ENCODE measurements at regions not wholly inside any gene's neighbourhood (a gene's known extent, or its start where the extent isn't known, plus 50 kb on each side); places are given as distances from the start of the nearest gene placed in this dataset.

DNA sequence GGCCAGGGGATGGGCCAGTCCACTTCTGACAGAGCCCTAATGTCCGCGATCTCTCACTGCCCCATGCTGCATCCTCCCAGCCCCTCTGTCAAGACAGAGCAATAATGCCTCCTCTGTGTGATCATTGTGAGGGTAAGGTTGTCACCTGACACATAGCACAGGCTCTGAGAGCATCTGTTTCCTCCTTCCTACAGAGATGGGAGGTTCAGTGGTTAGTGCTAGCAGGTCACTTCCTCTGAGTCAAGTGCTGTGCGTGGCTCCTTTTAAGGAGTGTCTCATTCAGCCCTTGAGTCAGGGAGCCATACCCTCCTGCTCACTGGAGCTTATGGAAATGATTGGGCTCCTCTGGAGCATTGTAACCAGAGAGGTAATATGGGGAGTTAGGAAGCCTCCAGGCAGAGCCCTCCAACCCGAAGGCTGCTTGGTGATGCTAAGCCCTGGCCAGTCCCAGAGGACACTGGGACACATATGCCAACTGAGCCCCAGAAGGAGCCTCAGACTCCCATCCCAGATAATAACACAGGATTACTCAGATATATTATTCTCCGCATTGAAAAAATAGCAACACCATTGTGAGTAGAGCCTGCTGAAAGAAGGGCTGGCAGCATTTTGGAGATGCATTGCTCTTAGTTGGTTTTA is 189.0 kb downstream of the GALNT1 start:
- Mint-ChIP-seq H3K4me3 (no peak overlapping the region), H3K4me1 (no peaks in the 10 kb centered on the region), H3K36me3 (ENCODE audit: low read depth) (no peaks in the 10 kb centered on the region), H3K27ac (no peak overlapping the region), H3K9me3 (no peaks in the 10 kb centered on the region), H3K27me3 (peaks cover 10% of the 10 kb centered on the region)
- ATAC-seq (replicated peaks): peak; percentile 95

DNA sequence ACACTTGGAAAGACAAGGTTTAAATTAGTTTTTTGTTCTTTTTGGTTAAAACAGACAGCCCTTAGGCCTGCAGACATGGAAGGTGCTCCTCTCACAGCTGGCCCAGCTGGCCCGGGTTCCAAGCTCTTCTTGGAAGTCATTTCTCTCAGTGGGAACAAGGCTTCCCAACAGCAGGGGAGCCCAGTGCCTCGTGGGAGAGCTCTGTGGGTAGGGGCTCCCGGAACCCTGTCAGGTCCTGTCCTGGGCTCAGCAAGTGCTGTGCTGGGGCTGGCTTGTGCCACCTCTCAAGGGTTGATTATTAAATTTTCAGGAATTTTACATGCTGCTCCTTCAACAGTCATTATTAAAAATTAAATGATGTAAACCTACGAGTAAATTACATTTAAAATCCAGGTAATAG is 189.6 kb downstream of the GALNT1 start:
- peaks cover 10% of the 10 kb centered on the region for H3K27me3 Mint-ChIP-seq
- no peak overlapping the region for H3K4me3 Mint-ChIP-seq
- H3K9me3 Mint-ChIP-seq: no peaks in the 10 kb centered on the region
- H3K36me3 Mint-ChIP-seq (ENCODE audit: low read depth): no peaks in the 10 kb centered on the region
- H3K4me1 Mint-ChIP-seq: no peaks in the 10 kb centered on the region
- no peak for ATAC-seq (replicated peaks)
- no peak overlapping the region for H3K27ac Mint-ChIP-seq

DNA sequence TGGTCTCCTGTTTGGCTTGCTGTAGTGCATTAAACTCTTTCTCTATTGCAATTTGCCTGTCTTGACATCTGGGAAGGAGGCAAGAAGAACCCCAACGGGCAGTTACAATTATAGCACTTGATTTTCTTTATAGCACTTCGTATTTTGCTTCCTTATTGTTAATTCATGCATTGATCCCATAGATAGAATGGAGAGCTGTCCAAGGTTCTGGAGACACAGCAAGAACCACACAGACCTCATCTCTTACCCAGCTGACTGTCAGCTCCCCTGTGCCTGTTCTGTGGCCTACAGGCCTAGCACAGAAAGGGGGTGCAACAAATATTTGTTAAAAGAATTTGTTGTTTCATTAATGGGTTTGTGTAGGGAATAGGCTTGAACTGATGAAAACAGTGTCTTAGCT is 194.3 kb downstream of the GALNT1 start:
- ATAC-seq (replicated peaks): no peak
- Mint-ChIP-seq H3K27me3 (peaks cover 22% of the 10 kb centered on the region), H3K9me3 (no peaks in the 10 kb centered on the region), H3K4me3 (no peak overlapping the region), H3K36me3 (ENCODE audit: low read depth) (no peaks in the 10 kb centered on the region), H3K4me1 (no peaks in the 10 kb centered on the region), H3K27ac (no peak overlapping the region)

DNA sequence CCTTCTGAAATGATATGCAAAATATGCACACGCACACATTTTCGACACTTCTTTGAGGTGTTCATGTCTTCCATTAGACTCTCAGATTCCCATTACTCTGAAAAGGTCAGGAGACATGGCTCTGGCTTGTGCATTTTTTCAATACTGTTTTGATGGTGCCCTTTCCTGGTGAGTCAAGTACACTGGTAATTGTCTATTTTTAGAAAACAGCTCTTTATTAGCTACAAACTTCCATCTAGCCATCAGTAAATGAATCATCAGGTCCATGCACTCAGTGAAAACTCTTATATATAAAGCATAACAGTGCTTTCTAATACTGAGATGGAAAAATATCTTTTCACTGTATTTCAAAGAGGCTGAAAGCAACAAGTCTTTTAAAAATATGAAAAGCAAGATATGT is 194.9 kb downstream of the GALNT1 start:
- Mint-ChIP-seq H3K4me3 (no peak overlapping the region), H3K9me3 (no peaks in the 10 kb centered on the region), H3K27me3 (peaks cover 26% of the 10 kb centered on the region), H3K4me1 (no peaks in the 10 kb centered on the region), H3K27ac (no peak overlapping the region), H3K36me3 (ENCODE audit: low read depth) (no peaks in the 10 kb centered on the region)
- ATAC-seq (replicated peaks): no peak

DNA sequence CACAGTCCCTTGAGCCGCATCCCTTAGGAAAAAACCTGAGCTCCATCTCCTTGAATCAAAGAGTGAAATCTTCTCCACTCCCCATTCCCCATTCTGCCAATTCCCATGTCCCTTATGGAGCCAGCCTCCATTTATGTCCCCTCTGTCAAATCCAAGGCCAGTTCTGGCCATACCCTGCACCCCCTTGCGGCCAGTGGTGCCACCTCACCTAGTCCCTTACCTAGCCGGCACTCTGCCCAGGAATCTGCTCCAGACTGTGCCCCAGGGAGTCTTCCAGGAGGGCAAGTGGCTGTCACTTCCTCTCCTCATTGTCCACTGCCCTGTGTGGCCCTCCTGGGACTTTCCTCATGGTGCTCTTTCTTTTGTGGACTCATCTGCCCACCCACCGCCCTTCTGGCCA is 195.4 kb upstream of the RMP24 start:
- Mint-ChIP-seq H3K4me1 (no peaks in the 10 kb centered on the region), H3K27ac (no peak overlapping the region), H3K27me3 (peaks cover 26% of the 10 kb centered on the region), H3K9me3 (no peaks in the 10 kb centered on the region), H3K36me3 (ENCODE audit: low read depth) (no peaks in the 10 kb centered on the region), H3K4me3 (no peak overlapping the region)
- ATAC-seq (replicated peaks): no peak

DNA sequence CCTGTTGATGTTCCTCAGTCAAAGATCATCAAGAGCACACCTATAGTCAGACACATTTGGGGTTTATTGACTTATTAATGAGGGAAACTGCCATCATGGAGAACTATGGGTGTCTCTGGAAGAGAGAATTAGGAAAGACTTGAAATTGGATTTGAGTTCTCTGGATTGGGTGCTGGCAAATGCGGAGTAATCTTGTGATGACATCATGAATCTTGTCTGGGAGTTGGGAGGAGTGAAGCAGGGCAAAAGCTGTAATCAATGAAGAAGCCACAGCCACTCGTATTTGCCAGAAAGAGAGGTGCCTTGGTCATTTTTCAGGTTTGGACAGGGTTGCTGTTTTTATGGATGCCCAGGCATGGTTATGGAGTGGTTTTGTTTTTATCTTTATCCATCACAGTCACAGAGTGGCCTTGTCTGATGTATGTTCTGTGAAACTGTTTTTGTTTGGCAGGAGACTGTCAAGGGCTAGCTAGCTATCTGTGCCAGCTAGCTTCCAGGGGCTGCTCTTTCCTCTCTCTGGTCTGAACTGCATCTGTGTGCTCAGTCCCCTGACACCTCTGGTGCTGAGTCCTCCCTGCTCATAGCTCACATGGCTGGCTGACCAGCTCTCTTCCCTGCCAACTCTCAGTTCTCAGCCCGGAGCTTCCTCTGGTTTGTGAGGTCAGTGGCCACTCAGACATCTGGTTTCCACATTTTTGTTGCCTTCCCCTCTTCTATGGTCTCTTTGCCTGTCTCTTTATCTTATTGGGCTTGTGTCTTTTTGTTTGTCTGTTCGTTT is 193.4 kb upstream of the RMP24 start:
- Mint-ChIP-seq H3K27ac (no peak overlapping the region), H3K4me1 (no peaks in the 10 kb centered on the region), H3K36me3 (ENCODE audit: low read depth) (no peaks in the 10 kb centered on the region), H3K9me3 (no peaks in the 10 kb centered on the region), H3K4me3 (no peak overlapping the region), H3K27me3 (peaks cover 24% of the 10 kb centered on the region)
- no peak for ATAC-seq (replicated peaks)

DNA sequence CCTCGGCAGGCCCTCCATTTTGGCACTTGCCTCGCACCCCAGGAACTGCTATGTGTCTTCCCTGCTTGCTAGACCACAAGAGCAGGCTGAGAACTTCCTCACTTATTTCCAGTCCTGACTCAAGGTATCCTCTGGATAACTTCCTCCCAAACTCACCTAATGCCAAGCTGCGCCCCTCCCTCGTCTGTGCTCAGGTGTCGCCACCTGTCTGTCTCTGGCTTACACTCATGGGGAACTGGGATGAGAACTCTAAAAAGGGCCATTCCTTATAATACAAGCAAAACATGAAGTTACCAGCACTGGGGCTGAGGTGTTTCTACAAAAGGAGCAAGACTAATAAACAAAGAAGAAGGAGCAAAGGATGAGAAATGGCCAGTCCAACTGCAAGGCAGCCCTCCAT is 191.5 kb upstream of the RMP24 start:
- no peak overlapping the region for H3K4me3 Mint-ChIP-seq
- H3K9me3 Mint-ChIP-seq: no peaks in the 10 kb centered on the region
- no peak for ATAC-seq (replicated peaks)

DNA sequence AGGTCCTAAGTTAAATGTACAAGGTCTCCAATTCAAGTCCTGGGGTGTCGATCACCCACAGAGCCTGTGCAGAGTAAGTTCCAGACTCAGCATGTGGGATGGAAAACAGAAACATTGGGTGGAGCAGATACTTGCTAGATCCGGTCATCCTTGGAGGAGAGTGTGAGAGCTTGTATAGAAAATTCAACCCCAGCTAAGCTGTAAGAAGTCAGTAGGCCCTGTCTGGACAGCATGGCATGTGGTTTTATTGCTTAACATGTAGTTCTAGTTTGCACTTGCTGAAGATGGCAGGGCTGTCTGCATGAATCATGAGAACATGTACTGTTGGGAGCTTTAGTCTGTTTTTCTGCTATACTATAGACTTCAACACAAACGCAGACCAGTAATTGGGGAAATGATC is 189.6 kb upstream of the RMP24 start:
- Mint-ChIP-seq H3K36me3 (ENCODE audit: low read depth) (no peaks in the 10 kb centered on the region), H3K27ac (no peak overlapping the region), H3K27me3 (peaks cover 24% of the 10 kb centered on the region), H3K4me1 (no peaks in the 10 kb centered on the region), H3K9me3 (no peaks in the 10 kb centered on the region), H3K4me3 (no peak overlapping the region)
- no peak for ATAC-seq (replicated peaks)

More for the DNA sequence above, 191.5 kb upstream of the RMP24 start:
- Mint-ChIP-seq H3K27ac (no peak overlapping the region), H3K4me1 (no peaks in the 10 kb centered on the region), H3K36me3 (ENCODE audit: low read depth) (no peaks in the 10 kb centered on the region), H3K27me3 (peaks cover 19% of the 10 kb centered on the region)

DNA sequence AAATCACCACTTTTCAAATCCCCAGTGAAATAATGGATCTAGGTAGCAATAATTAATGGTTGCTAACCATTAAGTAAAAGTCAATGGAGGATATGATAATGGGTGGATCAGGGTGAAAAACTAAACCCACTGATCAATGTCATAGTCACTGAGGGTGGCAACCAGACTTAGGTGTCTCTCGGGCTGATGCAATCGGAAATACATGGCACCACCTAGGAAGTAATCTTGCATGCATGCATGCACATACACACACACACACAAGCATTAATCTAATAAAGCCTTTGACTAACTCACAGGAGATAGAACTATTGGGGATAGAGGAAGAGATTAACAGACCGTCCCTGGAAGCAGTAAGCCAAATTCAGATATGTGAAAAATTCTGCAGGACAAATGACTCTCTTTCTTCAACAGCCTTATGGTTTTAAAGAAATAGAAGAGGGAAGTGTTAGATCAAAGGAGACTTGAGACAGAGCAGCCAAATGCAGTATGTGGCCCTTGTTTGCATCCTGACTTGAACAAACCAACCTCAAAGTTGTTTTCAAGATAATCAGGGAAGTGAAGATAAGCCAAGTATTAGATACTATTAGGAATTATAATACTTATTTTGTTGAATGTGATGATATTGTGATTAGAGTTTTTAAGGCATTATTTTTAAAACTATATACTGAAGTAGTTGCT is 186.0 kb upstream of the RMP24 start:
- H3K4me3 Mint-ChIP-seq: no peak overlapping the region
- no peaks in the 10 kb centered on the region for H3K36me3 Mint-ChIP-seq (ENCODE audit: low read depth)
- H3K27ac Mint-ChIP-seq: no peak overlapping the region
- no peaks in the 10 kb centered on the region for H3K9me3 Mint-ChIP-seq
- no peak for ATAC-seq (replicated peaks)
- H3K27me3 Mint-ChIP-seq: peaks cover 18% of the 10 kb centered on the region
- no peaks in the 10 kb centered on the region for H3K4me1 Mint-ChIP-seq

DNA sequence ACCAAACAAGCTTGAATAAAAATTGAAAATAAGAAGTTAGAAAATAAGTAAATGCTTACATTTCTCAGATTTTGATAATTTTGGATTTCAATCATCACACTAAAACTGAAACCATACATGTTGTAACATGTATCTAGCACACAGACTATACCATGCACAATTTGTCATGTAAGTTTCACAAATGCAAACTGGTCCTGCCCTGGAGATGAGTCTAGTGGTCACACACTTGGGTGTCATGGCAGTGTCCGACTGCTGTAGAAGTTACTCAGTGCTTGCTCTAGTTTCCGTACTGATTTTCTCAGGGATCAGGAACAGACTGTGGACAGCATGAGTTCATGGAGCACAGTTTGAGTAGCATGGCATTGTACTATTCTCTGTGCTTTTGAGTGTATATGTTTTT is 182.9 kb upstream of the RMP24 start:
- no peak for ATAC-seq (replicated peaks)
- Mint-ChIP-seq H3K9me3 (no peaks in the 10 kb centered on the region), H3K4me1 (no peaks in the 10 kb centered on the region), H3K4me3 (no peak overlapping the region), H3K27me3 (peaks cover 27% of the 10 kb centered on the region), H3K27ac (no peak overlapping the region), H3K36me3 (ENCODE audit: low read depth) (no peaks in the 10 kb centered on the region)

DNA sequence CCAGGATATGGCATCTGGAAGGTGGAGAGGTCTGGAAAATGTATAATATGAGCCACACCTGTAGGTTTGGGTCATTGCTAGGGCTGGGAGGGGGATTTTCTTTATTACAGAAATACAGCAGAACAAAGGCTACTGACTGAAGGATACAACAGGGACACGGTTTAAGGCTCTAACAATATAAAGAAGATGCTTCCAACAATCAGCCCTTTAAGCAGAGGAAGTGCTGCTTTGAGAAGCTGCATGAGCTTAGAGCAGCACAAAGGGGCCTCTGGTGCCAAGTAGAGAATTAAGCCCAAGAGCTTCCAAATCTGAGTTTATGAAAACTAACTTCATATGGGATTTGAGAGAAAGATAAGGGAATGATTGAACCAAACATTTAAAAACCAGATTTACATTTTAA is 174.5 kb upstream of the RMP24 start:
- ATAC-seq (replicated peaks): no peak

DNA sequence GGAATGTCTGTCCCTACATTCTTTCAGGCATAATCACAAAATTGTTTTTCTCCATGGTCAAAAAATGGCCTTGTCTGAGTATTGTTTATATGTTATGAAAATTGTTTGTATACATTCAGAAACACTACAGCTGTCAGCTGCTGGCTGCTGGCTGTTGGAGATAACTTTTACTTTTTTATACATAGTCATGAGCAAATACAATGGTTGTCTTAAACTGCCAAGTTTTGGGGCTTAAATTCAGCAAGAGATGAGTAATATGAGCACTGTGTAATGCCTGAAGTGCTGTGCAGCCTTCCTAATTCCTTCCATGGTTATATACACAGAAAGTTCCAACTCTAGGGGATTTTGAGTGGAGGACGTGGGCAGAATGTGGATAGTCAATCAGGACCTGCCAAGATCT is 168.9 kb upstream of the RMP24 start:
- H3K27me3 Mint-ChIP-seq: peaks cover 17% of the 10 kb centered on the region
- no peaks in the 10 kb centered on the region for H3K36me3 Mint-ChIP-seq (ENCODE audit: low read depth)
- H3K4me1 Mint-ChIP-seq: no peaks in the 10 kb centered on the region
- no peak overlapping the region for H3K4me3 Mint-ChIP-seq
- ATAC-seq (replicated peaks): no peak
- no peak overlapping the region for H3K27ac Mint-ChIP-seq
- no peaks in the 10 kb centered on the region for H3K9me3 Mint-ChIP-seq

More for the DNA sequence above, 174.5 kb upstream of the RMP24 start:
- Mint-ChIP-seq H3K27me3 (peaks cover 12% of the 10 kb centered on the region), H3K36me3 (ENCODE audit: low read depth) (no peaks in the 10 kb centered on the region), H3K27ac (no peak overlapping the region), H3K4me1 (no peaks in the 10 kb centered on the region), H3K9me3 (no peaks in the 10 kb centered on the region), H3K4me3 (no peak overlapping the region)

DNA sequence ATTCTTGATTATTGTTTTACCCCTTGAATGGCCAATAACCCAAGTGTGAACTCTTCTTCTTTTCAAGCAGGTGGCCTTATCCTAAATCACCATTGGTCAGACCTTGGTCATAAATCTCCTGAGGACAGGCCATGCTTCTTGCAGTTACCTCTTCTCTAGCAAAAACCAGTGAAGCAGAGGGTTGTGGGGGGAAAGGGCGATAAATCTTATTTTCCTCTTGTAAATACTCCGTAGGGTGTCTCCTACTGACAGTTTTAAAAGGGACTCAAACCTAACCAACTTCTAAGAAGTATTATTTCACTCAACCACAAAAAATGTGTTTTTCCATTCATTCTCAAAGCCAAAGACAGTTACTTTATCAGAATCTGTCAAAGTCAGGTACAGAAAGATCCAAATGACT is 168.1 kb upstream of the RMP24 start:
- no peak for ATAC-seq (replicated peaks)
- Mint-ChIP-seq H3K4me1 (no peaks in the 10 kb centered on the region), H3K9me3 (no peaks in the 10 kb centered on the region), H3K4me3 (no peak overlapping the region), H3K36me3 (ENCODE audit: low read depth) (no peaks in the 10 kb centered on the region), H3K27me3 (peaks cover 21% of the 10 kb centered on the region), H3K27ac (no peak overlapping the region)

DNA sequence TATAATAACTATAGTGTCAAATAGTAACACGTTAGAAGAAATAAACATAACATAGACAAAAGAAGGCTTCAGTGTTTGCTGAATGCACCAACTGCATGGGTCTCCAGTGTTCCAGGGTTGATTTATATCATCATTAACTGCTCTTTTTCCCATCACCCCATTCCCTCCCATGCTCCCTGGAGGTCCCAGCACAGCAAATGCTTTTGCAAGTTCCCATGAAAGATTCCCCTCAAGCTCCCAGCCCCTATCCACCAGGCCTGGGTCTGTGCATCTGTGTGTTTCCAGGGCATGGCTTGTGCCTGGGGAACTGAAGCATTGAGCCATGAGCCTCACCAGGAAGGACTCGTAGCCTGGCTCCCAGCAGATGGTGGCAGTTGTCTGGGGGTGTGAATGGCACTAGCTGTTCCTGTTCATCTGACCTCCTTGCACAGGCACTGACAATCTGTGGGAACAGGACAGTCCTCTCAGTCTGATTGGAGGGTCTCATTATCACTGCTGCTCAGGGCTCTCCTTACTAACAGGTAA is 164.6 kb upstream of the RMP24 start:
- Mint-ChIP-seq H3K4me1 (no peaks in the 10 kb centered on the region), H3K36me3 (ENCODE audit: low read depth) (no peaks in the 10 kb centered on the region), H3K27me3 (peaks cover 31% of the 10 kb centered on the region), H3K27ac (no peak overlapping the region), H3K9me3 (no peaks in the 10 kb centered on the region), H3K4me3 (no peak overlapping the region)
- ATAC-seq (replicated peaks): no peak

DNA sequence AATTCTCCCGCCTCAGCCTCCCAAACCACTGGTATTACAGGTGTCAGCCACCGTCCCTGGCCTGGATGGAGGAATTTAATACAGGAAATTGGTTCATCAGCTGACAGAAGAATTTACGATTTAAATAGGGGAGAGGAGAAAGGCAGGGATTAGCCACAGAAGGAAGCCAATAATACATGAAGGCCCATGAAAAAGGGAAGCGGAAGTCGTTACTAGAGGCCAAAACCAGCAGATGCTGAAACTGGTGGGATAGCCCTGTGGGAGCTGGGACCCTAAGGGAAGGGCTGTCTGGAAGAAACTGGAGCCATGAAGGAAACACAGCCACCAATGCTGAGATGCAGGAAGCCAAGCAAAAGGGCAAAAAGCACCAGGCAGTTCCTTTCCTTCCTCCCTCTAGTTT is 163.7 kb upstream of the RMP24 start:
- H3K27ac Mint-ChIP-seq: no peak overlapping the region
- H3K27me3 Mint-ChIP-seq: peaks cover 31% of the 10 kb centered on the region
- H3K4me1 Mint-ChIP-seq: no peaks in the 10 kb centered on the region
- H3K4me3 Mint-ChIP-seq: no peak overlapping the region
- H3K36me3 Mint-ChIP-seq (ENCODE audit: low read depth): no peaks in the 10 kb centered on the region
- ATAC-seq (replicated peaks): no peak
- H3K9me3 Mint-ChIP-seq: no peaks in the 10 kb centered on the region

All from activated T-helper 17 cell treated with anti-CD3 and anti-CD28 coated beads, Interleukin-2, amount 50 U/mL, for 72 hours (primary cell).